HG02852 (cell line): ENCODE measurements at regions not wholly inside any gene's neighbourhood (a gene's known extent, or its start where the extent isn't known, plus 50 kb on each side); places are given as distances from the start of the nearest gene placed in this dataset.

Experiments used
- ATAC-seq: cut with Tn5 transposase; IDR thresholded peaks from one replicate; pipeline ENCODE4 v1.9.1; 2021; ENCODE audit warnings: mild to moderate bottlenecking, moderate library complexity; ENCODE audit not compliant: unreplicated experiment

DNA sequence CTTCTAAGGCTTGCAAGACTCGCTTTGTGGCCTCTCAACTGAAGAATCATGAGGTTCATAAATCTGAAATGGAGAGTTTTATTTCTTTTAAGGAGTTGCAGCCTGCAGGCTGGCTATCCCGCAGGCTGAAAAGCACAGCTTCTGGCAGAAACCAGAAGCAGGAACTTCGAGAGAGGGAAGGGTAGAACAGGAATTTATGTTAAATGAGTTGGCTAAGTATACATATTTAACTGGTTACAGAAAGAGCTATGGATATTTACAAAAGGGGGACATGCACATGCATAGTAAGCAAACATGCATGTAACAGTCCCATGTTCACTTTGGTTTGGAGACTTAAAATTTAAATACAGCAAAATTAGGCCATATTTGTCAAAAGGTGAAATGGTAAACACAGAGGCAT is 787.0 kb downstream of the TFAP2A start:
- ATAC-seq = no peak

DNA sequence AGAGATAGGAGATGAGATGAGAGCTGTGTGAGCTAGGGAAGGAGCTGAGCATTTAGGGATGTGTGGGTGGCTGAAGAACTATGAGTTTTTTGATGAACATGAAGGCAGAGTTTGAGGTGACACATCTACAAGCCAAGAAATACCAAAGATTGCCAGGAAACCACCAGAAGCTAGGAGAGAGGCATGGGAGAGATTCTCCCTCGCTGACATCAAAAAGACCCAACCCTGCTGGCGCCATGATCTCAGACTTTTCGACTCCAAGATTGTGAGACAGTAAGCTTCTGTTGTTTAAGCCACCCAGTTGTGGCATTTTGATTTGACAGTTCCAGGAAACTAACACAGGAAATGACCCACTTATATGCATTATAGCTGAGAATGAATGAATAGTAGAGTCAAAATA is 790.9 kb downstream of the TFAP2A start:
- no peak for ATAC-seq

DNA sequence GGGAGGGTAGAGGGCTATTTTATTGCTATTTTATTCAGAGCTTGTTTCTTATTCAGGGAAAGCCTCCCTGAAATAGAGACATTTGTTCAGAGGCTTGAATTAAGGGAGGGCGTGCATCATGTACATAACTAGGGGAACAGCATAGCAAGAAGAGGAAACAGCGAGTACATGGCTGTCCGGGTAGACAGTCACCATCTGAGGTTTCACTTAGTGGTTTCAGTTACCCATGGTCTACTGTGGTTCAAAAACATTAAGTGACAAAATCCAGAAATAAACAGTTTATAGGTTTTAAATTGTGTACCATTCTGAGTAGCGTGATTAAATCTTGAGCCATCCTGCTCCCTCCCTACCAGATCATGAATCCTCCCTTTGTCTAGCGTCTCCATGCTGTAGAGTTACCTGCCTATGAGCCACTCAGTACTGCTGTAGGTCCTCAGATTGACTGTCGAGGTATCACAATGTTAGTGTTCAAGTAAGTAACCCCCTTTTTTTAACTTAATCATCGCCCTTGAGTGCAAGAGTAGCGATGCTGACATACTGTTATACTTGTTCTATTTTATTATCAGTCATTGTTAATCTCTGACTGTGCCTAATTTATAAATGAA is 791.5 kb downstream of the TFAP2A start:
- ATAC-seq = no peak

DNA sequence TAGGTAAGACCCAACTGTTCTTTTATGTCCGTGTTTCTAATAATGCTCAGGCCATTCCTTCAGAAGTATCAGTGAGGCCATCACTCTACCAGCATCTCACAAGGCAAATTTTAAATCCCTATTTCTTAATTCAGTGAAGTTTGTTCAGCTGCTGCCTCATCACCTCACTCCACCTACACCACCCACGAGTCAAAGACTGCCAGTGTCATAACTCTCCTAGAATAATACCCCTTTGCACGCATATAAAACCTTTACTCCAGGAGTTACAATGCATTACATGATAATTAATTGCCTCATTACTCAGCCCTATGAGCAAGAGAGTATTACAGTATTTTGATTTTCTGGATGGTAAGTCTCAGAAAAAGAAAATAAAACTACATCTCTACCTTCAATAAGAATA is 793.6 kb downstream of the TFAP2A start:
- ATAC-seq = no peak

DNA sequence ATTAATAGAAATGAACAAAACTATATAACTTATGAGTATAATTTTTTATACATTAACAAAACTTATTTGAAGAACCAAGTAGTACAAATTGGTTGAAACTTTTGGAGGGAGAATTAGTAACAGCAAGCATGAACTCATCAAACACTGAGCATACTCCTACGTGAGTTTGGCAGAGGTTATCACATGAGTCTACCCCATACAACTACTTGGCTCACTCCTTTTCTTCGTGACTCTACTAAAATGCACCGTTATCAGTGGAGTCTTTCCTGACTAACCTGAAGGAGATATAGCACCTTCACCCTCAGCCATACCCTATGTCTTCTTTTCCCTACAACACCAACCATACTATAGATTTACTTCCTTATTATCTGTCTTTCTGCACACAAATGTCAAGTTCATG is 794.2 kb downstream of the TFAP2A start:
- ATAC-seq = peak; percentile 6

DNA sequence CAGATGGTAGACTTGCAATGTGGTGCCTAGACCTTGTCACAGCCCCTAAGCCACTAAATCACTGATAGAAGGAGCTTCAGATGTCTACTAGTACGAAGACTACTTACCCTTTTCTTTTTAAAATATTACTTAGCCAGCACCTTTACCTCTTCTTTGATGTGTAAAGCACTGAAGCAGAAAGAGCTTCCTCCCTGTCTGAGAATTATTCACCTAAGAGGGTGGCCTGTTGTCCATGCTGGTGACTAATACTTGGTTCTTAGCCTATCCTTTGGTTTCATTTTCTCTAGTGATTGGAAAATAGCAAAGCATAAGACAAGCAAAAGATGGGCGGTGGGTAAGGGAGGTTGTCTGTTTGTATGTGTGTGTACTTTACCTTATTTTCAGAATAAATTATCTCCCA is 794.6 kb downstream of the TFAP2A start:
- ATAC-seq = peak; percentile 62

DNA sequence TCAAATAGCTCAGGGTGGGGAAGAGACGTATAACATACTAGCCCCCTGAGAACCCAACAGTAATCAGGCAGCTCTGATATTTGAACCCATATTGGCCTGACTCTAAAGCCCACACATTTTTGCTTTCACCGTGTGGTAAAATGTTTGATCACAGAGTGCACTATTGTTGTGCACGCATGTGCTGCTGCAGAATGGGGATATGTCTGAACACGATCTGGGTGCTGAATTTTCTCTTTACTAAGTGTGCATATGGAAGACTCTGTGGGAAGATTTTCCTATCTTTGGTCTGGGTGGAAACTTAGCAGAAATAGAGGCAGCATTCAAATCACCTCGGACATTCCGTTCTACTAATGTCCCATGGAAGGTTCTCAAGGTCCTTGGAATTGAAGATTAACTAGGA is 800.1 kb downstream of the TFAP2A start:
- no peak for ATAC-seq

DNA sequence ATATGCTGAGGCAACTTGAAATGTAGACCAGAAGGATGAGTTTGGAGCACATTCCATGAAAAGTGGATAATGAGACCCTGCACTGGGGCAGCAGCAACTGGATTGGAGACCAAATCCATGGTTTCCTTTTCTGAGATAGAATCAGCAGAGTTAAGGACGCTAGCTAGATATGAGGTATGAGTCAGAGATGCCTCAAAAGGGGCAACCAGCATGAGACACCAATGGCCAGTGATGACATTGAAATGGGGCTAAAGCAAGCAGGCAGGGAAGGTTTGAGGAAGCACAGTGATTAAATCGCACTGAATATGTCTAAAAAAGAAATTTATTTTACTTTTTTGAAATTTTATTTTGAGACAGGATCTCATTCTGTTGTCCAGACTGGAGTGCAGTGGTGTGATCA is 802.4 kb downstream of the TFAP2A start:
- no peak for ATAC-seq

DNA sequence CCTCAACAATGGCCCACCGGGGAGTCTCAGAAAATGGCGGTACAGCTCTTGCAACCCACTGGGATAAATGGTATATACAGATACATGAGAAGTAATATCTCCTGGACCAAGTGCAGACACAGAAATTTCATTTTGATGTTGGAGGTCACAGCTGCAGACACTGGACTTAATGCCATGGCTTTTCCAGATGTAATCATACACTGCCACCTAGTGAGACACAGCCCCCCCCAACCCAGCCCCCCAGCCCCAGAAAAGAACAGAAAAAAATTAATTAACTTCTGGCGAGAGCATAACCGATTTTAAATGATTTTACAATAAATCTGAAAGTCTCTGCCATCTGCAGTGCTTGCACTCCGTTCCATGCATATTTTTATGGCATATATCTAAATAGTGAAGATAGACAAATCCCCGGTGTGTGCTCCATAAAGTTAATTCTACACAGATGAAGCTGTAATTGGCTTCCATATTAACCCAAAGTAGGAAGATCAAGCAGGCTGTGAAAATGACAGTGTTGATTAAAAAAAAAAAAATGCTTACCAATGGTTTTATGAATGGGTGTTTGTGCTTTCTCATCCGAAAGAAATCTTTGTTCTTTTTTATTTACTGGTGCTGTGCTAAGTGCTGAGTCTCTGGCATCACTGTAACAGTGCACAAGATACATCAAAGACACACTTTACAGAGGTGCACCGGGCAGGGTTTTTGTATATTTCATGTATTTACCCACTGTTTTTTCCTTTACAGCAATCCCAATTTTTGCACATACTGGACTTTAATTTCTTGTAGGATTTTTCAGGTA is 804.1 kb downstream of the TFAP2A start:
- ATAC-seq = no peak

DNA sequence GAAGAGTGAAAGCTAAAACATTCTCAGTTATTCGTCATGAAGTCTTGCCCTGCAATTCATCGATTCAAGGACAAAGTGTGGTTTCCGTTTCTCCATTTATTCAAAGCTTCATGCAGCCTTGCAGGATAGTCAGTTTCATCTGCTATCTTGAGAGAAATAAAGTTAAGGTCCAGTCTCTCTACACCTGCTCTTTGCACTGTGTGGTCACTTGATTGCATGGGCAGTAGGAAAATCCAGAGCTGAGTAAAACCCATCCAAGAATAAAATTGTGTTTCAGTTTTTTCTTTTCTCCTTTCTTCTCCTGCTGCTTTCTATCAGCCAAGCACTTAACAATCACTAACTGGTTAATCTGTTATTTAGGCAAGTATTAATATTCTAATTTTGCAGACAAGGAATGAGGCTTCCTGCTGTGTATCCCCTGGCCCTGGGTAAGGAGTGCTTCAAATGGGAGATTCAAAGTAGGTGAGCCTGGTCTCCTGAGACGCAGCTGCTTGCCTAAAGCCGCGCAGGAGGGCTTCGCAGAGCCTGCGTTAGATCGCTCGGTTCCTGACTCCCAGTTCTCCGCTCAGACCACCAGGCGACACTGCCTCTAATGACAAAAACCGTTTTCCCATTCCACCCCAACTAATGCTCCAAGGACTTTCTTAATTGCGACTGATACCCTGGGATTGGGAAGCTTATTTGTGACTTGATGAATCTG is 808.3 kb downstream of the TFAP2A start:
- ATAC-seq = no peak

DNA sequence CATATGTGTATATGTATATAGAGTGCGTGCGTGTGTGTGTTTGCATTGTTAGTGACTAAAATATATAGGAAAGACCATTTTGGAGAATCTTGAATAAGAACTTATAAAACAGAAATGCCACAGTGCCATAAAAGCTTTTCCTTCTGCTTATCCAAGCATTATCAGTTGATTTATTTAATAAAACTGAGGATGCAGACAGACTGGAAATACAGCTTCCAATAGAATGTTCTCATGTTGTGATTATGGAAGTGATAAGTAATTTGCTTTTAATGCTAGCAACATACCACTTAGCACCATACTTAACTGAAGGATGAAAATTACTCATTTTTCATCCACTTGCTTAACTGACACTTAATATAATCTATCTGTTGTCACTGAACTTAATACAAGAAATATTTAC is 820.1 kb downstream of the TFAP2A start:
- ATAC-seq = no peak

DNA sequence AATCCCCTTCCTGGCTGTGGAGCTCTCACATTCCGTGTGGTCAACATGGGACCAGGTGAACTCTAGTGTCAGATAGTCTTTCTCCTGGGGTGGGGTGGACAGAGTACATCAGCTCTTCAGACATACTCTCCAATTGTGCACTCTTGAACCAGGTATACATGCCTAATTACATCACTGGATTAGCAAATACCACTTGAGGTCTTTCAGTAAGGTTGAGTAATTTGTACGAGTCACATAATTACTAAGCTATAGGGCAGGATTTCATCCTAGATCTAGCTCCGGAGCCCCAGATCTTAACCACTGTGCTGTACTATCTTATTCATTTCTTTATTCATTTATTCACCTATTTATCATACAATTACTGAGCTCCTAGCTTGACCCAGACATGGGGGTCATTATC is 821.3 kb downstream of the TFAP2A start:
- ATAC-seq = no peak

DNA sequence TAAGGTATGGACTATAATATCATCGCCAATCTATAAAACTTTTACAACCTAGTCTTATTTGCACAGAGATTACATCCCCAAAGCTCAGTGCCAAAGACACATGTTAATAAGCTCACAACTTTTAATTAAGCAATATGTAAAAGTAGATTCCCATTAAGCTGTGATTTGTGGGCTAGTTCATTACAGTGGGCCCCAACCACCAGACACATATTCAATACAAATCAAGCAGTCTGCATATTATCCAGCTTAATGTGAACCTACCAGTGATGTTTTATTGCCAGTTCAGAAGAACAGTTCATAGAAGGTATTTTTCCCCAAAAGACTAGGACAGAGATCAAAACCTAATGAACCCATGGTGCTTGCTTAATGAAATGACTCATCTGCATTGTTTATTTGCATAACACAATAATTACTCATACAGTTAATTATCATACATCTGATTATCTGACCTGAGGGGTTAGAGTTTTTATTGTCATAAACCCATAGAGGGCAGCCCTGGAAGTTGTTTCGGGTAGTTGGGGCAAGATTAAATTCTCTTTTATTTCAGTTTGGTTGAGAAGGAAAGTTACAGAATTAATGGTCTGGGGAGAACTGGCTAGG is 831.0 kb downstream of the TFAP2A start:
- no peak for ATAC-seq

DNA sequence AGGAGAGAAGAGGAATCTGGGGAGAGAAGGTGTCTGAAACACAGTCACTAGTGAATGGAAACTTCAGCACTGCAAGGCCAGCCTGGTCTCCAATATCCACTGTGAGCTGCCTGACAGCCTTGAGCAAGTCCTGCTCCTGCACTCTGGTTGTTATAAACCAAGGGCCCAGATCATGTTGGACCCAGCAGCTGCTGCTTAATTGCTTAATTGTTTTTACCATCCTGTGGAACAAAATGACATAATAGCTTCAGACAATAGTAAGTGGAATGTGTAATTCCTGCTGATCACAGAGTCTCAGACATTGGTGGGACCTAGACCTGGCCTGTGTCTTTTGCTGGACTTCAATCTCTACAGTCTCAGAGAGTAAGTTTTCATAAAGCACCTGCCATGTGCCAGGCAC is 833.7 kb downstream of the TFAP2A start:
- no peak for ATAC-seq

DNA sequence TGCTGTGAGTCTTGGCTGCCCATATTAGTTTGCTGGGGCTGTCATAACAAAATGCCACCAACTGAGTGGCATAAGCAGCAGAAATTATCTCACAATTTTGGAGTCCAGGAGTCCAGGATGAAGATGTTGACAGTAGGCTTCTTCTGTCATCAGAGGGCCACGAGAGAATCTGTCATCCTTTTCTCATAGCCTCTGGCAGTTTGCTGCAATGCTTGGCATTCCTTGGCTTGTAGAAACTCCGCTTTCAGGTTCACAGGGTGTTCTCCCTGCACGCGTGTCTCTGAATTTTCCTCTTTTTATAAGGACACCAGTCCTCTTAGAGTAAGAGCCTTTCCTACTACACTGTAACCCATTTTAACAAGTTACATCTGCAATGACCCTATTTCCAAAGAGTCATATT is 838.4 kb downstream of the TFAP2A start:
- no peak for ATAC-seq

DNA sequence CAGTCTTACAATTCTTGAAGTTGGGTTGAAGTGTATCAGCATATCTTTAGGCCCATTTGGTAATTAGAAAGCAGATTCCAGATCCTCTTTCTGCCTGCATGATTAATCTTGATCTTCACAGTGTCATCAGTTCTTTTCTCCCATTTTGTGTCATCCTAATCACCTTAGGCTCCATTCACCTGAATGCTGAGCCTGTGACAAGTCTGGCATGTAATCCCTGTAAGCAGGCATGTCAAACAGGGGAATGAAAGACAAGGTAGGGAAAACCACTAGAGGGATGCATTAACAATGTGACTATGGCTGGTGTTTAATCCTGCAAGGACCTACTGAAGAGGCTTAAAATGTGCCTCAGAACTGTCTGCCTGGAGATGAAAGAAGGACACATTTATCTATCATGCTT is 848.8 kb downstream of the TFAP2A start:
- ATAC-seq = no peak

DNA sequence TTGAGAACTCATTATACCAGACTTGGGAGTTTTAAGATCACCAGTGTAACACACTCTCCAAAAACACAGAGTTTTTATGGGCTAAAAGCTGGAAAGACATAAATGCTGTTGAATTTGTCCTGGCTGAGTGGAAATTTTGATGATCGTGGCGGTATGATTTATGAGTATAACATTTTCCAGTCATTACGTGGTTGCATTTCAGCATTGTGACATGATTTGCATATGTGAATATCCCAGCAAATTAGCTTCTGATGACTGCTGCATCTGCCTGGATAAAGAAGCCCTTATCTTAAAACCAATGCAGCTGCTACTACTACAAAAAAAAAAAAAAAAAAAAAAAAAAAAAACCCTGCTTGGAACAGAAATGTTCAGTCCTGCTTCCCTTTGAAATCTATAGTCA is 850.9 kb downstream of the TFAP2A start:
- ATAC-seq = no peak

DNA sequence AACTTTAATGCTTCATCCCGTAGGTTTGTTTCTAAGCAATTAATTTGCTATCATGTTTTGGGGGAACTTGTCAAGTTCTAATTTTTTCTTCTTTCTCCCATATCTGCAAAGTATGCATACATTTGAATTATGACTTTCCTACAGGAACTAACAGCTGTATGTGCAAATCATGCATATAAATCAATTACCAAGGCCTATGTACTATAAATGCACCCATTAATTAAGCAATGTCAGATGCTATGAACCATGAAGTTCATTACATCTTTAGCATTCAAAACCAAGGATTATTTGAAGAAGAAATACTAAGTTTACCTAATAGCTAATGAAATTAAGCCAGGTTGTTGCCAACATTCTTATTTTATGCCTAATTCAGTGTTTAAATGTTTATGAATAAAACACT is 851.3 kb downstream of the TFAP2A start:
- ATAC-seq = no peak

DNA sequence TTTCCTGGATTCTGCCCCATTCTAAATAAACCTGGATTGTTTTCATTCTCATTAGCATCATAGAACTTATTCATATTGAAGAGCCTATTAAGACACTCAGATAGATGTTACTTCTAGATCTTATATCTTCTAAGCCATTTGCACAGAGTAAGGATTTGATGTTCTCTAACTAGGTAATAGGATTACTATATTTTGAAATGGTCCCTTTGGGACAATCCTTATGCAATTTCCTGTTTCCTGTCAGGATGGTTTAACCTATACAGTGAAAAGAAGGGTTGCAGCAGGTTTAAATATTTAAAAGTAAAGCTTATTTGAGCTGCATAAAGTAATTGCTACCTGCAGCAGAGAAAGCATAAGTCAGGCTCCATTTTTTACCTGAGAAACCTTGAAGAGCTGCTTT is 860.1 kb downstream of the TFAP2A start:
- ATAC-seq = no peak

DNA sequence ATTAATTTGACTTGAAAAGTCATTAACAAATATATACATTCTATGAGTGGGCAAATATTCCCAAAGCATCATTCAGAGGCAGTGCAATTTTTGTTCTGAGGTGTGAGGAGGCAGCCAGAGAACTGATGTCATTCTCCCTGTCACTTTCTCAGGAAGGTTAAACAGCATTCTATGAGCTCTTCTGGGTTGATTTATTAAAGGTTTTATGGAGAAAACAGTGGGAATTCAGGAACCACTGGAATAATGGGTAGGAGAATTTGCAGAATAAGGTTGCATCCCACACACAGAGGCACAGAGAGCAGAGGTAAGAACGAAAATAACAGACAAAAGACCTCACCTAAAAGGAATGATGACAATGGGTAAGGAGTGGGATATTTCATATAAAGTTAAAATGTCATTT is 860.6 kb downstream of the TFAP2A start:
- ATAC-seq = no peak

DNA sequence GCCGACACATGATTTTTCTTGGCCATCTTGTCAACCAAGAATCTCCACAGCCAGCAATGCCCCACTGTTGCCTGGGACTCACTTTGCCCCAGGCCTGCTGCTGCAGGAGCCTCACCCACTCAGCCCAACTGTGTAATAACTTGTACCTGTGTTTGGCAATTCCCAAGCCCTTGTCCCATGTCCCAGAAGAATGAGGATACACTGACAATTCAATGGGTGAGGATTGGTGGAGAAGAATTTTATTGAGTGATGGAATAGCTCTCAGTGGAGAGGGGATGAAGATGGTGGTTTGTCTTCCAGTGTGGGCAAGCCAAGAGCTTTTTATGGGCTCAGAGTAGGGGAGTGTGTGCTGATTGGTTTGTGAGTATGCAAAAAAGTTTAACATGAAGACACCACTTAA is 861.9 kb downstream of the TFAP2A start:
- ATAC-seq = no peak

DNA sequence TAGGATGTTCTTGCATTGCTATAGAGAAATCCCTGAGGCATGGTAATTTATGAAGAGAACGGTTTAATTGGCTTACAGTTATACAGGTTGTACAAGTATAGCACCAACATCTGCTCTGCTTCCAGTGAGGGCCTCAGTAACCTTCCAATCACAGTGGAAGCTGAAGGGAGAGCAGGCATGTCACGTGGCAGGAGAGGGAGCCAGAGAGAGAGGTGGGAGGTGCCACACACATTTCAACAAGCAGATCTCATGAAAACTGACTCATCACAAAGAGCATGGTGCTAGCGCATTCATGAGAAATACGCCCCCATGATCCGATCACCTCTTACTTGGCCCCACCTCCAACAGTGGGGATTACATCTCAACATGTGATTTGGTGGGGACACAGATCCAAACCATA is 871.2 kb downstream of the TFAP2A start:
- no peak for ATAC-seq
